H1 (cell line): ENCODE measurements at regions not wholly inside any gene's neighbourhood (a gene's known extent, or its start where the extent isn't known, plus 50 kb on each side); places are given as distances from the start of the nearest gene placed in this dataset.

Experiments used
- MAX ChIP-seq: IDR thresholded peaks from 2 replicates; pipeline ENCODE4 v1.6.1; 2012; ENCODE audit warnings: inconsistent platforms
- SP2 ChIP-seq: IDR thresholded peaks from 2 replicates; pipeline ENCODE4 v1.6.1; 2012; ENCODE audit warnings: mild to moderate bottlenecking, low read length, inconsistent platforms
- SP4 ChIP-seq: IDR thresholded peaks from 2 replicates; pipeline ENCODE4 v1.6.1; 2012; ENCODE audit warnings: low read length, inconsistent platforms

- TF ChIP-seq MAX, result no peak
- TF ChIP-seq SP2, result no peak
- no peak for TF ChIP-seq SP4
Observed at GRCh38 chr22:48488611-48489511, 1338.8 kb downstream of the BRD1 start (continued).
